ENCODE measurements at regions not wholly inside any gene's neighbourhood (a gene's known extent, or its start where the extent isn't known, plus 50 kb on each side); places are given as distances from the start of the nearest gene placed in this dataset.

- DNase-seq (ENCODE audit: low read depth, low spot score), result no peak
- in situ Hi-C loops (cut with HindIII; ENCODE audit: low sequenced_read_pairs), result no loop called here
- no peak overlapping the region for H3K4me3 ChIP-seq (ENCODE audit: low read depth, low read length)
- TF ChIP-seq, protein P1, sequence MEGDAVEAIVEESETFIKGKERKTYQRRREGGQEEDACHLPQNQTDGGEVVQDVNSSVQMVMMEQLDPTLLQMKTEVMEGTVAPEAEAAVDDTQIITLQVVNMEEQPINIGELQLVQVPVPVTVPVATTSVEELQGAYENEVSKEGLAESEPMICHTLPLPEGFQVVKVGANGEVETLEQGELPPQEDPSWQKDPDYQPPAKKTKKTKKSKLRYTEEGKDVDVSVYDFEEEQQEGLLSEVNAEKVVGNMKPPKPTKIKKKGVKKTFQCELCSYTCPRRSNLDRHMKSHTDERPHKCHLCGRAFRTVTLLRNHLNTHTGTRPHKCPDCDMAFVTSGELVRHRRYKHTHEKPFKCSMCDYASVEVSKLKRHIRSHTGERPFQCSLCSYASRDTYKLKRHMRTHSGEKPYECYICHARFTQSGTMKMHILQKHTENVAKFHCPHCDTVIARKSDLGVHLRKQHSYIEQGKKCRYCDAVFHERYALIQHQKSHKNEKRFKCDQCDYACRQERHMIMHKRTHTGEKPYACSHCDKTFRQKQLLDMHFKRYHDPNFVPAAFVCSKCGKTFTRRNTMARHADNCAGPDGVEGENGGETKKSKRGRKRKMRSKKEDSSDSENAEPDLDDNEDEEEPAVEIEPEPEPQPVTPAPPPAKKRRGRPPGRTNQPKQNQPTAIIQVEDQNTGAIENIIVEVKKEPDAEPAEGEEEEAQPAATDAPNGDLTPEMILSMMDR (IDR thresholded peaks at IDR 0.05; ENCODE audit: low read depth, low read length), result no peak
These were observed 301.5 kb upstream of the ELAVL2 start for GRCh38 chr9:24127519-24127918.

GRCh38 chr9:24118190-24118589 lies 292.1 kb upstream of the ELAVL2 start:
- TF ChIP-seq, protein P1 (IDR thresholded peaks at IDR 0.05; ENCODE audit: low read depth, low read length), result no peak
- DNase-seq (ENCODE audit: low read depth, low spot score), result no peak
- H3K4me3 ChIP-seq (ENCODE audit: low read depth, low read length), result no peak overlapping the region
- in situ Hi-C loops (cut with HindIII; ENCODE audit: low sequenced_read_pairs), result no loop called here

DNA sequence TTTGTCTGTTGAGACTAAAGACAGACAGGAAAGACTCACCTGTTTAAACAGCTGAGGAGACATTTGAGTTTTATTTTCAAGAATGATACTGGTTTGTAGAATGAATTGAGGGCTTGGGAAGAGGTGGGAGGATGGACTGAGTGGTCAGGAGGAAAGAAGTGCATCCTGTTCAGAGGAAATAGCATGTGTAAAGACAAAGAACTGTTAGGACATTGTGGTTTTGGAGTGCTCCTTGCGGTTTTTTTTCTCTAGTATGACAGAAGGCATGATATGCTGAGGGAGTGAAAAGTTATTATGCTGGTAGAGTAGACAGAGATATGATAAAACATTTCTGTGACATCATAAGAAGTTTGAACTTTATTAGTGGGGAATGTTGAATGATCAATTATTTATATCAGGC lies 270.7 kb upstream of the ELAVL2 start:
- in situ Hi-C loops (cut with HindIII; ENCODE audit: low sequenced_read_pairs), result no loop called here

DNA sequence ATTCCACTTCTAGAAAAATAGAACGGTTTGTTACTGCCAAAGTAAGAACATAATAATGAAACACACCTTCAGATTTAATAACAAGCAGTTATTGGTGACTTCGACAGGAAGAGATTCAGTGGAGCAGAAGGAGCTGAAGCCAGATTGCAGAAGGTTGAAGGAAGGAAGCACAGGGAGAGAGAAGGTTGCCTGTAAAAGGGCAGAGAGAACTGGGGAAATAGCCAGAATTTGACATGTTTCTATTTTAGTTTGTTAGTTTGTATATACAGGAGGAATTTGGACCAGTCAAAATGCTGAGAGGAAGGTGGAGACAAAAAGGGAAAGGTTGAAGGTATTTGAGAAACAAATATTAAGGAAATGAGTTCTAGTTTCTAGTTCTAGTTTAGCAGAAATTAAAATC lies 269.2 kb upstream of the ELAVL2 start:
- H3K4me3 ChIP-seq (ENCODE audit: low read depth, low read length), result no peak overlapping the region
- TF ChIP-seq, protein P1 (IDR thresholded peaks at IDR 0.05; ENCODE audit: low read depth, low read length), result no peak
- no peak for DNase-seq (ENCODE audit: low read depth, low spot score)
- in situ Hi-C loops (cut with HindIII; ENCODE audit: low sequenced_read_pairs), result no loop called here

More for the DNA sequence above, 270.7 kb upstream of the ELAVL2 start:
- no peak overlapping the region for H3K4me3 ChIP-seq (ENCODE audit: low read depth, low read length)
- DNase-seq (ENCODE audit: low read depth, low spot score), result no peak
- TF ChIP-seq, protein P1 (IDR thresholded peaks at IDR 0.05; ENCODE audit: low read depth, low read length), result no peak

- in situ Hi-C loops (cut with HindIII; ENCODE audit: low sequenced_read_pairs), result no loop called here
- H3K4me3 ChIP-seq (ENCODE audit: low read depth, low read length), result no peak overlapping the region
- TF ChIP-seq, protein P1 (IDR thresholded peaks at IDR 0.05; ENCODE audit: low read depth, low read length), result no peak
- no peak for DNase-seq (ENCODE audit: low read depth, low spot score)
These were observed 264.5 kb upstream of the ELAVL2 start for GRCh38 chr9:24090566-24090965.

DNA sequence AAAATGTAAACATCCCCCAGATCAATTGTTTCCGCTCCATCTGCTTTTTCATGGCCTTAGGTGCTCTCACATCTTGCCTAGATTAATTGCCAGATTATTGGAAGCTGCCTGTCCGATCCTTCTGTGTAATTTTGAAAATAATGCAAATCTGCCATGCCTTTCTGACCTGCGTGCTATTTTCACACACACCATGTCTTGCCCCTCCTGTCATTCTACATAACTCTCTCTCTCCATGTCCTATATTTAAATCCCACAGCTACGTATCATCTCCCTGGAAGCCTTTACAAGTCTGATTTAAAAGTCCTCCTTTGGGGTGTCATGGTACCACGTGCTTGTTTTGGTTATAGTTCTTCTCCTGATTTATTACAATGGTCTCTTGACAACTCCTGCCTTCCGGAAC lies 247.6 kb upstream of the ELAVL2 start:
- TF ChIP-seq, protein P1 (IDR thresholded peaks at IDR 0.05; ENCODE audit: low read depth, low read length), result no peak
- no peak for DNase-seq (ENCODE audit: low read depth, low spot score)
- H3K4me3 ChIP-seq (ENCODE audit: low read depth, low read length), result no peak overlapping the region
- in situ Hi-C loops (cut with HindIII; ENCODE audit: low sequenced_read_pairs), result no loop called here
